Colonic mucosa (tissue), 4 donors: ENCODE measurements at regions not wholly inside any gene's neighbourhood (a gene's known extent, or its start where the extent isn't known, plus 50 kb on each side); places are given as distances from the start of the nearest gene placed in this dataset.

Experiments
- DNase-seq: peaks from one replicate; pipeline ENCODE4 v3.0.0-alpha.2; 2020
- H3K27ac ChIP-seq: fragments of 200-600 bp; one replicate; pipeline ENCODE4 v1.8.0; 2021
- H3K27me3 ChIP-seq: fragments of 200-600 bp; one replicate; pipeline ENCODE4 v1.8.0; 2021
- H3K36me3 ChIP-seq: fragments of 200-600 bp; one replicate; pipeline ENCODE4 v1.8.0; 2021
- H3K4me1 ChIP-seq: fragments of 200-600 bp; one replicate; pipeline ENCODE4 v1.8.0; 2021; ENCODE audit warnings: mild to moderate bottlenecking
- H3K4me3 ChIP-seq: fragments of 200-600 bp; one replicate; pipeline ENCODE4 v1.8.0; 2021
- H3K9ac ChIP-seq, 2 donors: one replicate each; pipeline ENCODE4 v1.7.0; 2013; ENCODE audit warnings: control low read depth in 2 of 2, low read depth in 2 of 2, low read length in 2 of 2
- H3K9me3 ChIP-seq: fragments of 200-600 bp; one replicate; pipeline ENCODE4 v1.8.0; 2021
- intact Hi-C: fragments of 100-400 bp; cut with DNase I; formaldehyde crosslinking; loops from one replicate; pipeline ENCODE4 v1.14.1; 2022
- TF ChIP-seq, protein P1 (sequence below): fragments of 200-600 bp; IDR thresholded peaks from one replicate; pipeline ENCODE4 v1.8.0; 2022; ENCODE audit warnings: antibody characterized with exemption, mild to moderate bottlenecking
- donor health status: healthy.
- donor health status: DM: no; HTN: no; CAD: no.
- donor health status: DM: no; HTN: no; CAD: no.

DNA sequence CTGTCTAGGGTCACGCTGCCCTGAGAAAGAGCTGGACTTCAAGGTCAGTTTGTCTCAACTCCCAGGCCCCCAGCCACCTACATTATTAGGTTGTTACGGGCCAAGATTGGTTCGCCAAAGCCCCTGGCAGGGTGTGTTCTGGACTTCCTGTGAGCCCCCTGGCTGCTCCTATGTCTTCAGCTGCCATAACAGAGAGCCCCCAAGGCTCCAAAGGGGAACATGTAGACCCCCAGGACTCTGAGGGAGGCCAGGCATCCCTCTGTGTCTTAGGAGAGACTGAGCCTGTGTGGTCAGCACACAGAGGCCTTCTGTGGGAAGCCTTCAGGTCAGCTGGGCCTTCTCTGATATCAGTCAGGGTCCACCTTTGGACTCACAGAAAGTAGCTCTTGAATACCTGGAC is 58.3 kb downstream of the INHBB start:
- intact Hi-C loops: no loop called here
- Histone ChIP-seq H3K9me3 (no peaks in the 10 kb centered on the region), H3K4me1 (no peaks in the 10 kb centered on the region), H3K9ac (no peak overlapping the region), H3K4me3 (no peak overlapping the region), H3K27me3 (no peaks in the 10 kb centered on the region), H3K27ac (no peak overlapping the region), H3K36me3 (no peaks in the 10 kb centered on the region)
- TF ChIP-seq, protein P1, sequence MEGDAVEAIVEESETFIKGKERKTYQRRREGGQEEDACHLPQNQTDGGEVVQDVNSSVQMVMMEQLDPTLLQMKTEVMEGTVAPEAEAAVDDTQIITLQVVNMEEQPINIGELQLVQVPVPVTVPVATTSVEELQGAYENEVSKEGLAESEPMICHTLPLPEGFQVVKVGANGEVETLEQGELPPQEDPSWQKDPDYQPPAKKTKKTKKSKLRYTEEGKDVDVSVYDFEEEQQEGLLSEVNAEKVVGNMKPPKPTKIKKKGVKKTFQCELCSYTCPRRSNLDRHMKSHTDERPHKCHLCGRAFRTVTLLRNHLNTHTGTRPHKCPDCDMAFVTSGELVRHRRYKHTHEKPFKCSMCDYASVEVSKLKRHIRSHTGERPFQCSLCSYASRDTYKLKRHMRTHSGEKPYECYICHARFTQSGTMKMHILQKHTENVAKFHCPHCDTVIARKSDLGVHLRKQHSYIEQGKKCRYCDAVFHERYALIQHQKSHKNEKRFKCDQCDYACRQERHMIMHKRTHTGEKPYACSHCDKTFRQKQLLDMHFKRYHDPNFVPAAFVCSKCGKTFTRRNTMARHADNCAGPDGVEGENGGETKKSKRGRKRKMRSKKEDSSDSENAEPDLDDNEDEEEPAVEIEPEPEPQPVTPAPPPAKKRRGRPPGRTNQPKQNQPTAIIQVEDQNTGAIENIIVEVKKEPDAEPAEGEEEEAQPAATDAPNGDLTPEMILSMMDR: no peak
- DNase-seq: no peak

GRCh38 chr2:120404941-120405758 is 59.2 kb downstream of the INHBB start:
- no peaks in the 10 kb centered on the region for H3K9me3 ChIP-seq
- H3K4me1 ChIP-seq: no peaks in the 10 kb centered on the region
- no peaks in the 10 kb centered on the region for H3K36me3 ChIP-seq
- H3K4me3 ChIP-seq: no peak overlapping the region
- intact Hi-C loops: no loop called here
- H3K9ac ChIP-seq: no peak overlapping the region
- H3K27ac ChIP-seq: no peak overlapping the region
- TF ChIP-seq, protein P1: no peak
- DNase-seq: no peak
- no peaks in the 10 kb centered on the region for H3K27me3 ChIP-seq

- no peak overlapping the region for H3K4me3 ChIP-seq
- H3K4me1 ChIP-seq: no peaks in the 10 kb centered on the region
- intact Hi-C loops: no loop called here
- no peaks in the 10 kb centered on the region for H3K36me3 ChIP-seq
- DNase-seq: no peak
- H3K9me3 ChIP-seq: no peaks in the 10 kb centered on the region
- H3K27me3 ChIP-seq: no peaks in the 10 kb centered on the region
- H3K27ac ChIP-seq: no peak overlapping the region
- TF ChIP-seq, protein P1: no peak
- no peak overlapping the region for H3K9ac ChIP-seq
These were observed 59.8 kb downstream of the INHBB start for GRCh38 chr2:120405759-120406099.

DNA sequence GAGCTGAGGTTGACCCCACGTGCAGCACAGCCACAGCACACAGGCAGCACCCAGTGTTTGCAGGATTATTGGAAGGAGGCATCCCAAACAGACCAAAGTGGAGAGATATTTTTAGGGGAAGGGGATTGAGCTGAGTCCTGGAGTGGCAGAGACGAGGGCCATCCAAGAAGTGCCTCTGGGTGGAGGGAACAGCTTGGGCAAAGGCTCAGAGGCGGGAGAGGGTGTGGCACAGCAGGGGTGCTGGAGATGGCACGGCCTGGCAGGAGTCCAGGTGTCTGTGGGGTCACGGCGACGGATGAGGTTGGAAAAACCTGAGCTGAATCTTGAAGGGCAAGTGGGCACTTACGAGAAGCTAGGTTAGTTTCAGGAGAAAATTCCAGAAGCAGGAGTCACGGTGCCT is 60.6 kb downstream of the INHBB start:
- intact Hi-C loops: no loop called here

DNA sequence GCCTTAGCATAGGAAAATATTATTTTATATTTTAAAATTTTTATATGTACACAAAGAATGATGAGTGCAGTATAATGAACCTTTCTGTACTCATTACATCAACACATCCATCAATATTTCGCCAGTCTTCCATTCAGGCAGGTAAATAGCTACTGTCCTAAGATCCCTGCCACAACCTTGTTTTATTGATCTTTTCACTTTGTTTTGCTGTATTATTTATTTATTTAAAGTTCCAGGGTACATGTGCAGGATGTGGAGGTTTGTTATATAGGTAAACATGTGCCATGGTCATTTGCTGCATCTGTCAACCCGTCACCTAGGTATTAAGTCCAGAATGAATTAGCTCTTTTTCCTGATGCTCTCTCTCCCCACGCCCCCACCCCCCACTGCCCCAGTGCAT is 64.6 kb downstream of the INHBB start:
- no peaks in the 10 kb centered on the region for H3K4me1 ChIP-seq
- no peak overlapping the region for H3K9ac ChIP-seq
- no peak for DNase-seq
- H3K4me3 ChIP-seq: no peak overlapping the region
- H3K9me3 ChIP-seq: no peaks in the 10 kb centered on the region
- H3K27me3 ChIP-seq: no peaks in the 10 kb centered on the region
- H3K36me3 ChIP-seq: no peaks in the 10 kb centered on the region
- intact Hi-C loops: no loop called here
- no peak overlapping the region for H3K27ac ChIP-seq
- TF ChIP-seq, protein P1: no peak

More for the DNA sequence above, 60.6 kb downstream of the INHBB start:
- H3K9me3 ChIP-seq: no peaks in the 10 kb centered on the region
- DNase-seq: no peak
- no peaks in the 10 kb centered on the region for H3K36me3 ChIP-seq
- H3K4me3 ChIP-seq: no peak overlapping the region
- no peak overlapping the region for H3K9ac ChIP-seq
- TF ChIP-seq, protein P1: no peak
- H3K27ac ChIP-seq: no peak overlapping the region
- no peaks in the 10 kb centered on the region for H3K27me3 ChIP-seq
- no peaks in the 10 kb centered on the region for H3K4me1 ChIP-seq
